CD4-positive, alpha-beta T cell treated with Interleukin-6 at 100 ng/mL for 8 hours (primary cell): ENCODE measurements at regions not wholly inside any gene's neighbourhood (a gene's known extent, or its start where the extent isn't known, plus 50 kb on each side); places are given as distances from the start of the nearest gene placed in this dataset.
"Not testable (repeated sequence)": the region's sequence is repeated elsewhere in the genome, so short reads cannot be mapped to it uniquely, and the experiment has no call there.

ENCODE experiments used
- DNase-seq: peaks from one replicate; pipeline ENCODE4 v3.0.0-alpha.2; 2020; ENCODE audit warnings: mixed read lengths, low spot score

DNA sequence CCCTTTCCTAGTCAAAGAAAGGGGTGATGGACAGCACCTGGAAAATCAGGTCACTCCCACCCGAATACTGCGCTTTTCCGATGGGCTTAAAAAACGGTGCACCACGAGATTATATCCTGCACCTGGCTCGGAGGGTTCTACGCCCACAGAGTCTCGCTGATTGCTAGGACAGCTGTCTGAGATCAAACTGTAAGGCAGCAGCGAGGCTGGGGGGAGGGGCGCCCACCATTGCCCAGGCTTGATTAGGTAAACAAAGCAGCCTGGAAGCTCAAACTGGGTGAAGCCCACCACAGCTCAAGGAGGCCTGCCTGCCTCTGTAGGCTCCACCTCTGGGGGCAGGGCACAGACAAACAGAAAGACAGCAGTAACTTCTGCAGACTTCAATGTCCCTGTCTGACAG lies 783.4 kb downstream of the NSUN3 start:
- not testable (repeated sequence) for DNase-seq

DNA sequence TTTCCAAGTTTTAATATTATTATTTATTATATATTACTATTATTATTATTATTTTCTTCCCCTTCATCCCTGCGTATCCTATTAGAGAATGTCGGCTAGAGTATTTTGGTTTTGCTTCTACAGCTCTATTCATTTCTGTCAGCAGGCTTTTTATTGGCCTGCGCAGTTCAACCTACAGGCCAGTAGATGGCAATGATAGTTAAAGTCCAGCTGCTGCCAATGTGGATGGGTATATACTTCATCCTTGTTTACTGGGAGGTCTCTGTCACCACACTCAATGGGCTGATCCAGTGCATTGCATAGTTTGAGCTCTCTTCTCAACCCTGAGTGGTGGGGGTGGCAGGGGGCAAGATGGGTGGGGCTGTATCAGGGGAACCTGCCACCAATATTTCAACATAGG lies 799.8 kb downstream of the NSUN3 start:
- DNase-seq = no peak

DNA sequence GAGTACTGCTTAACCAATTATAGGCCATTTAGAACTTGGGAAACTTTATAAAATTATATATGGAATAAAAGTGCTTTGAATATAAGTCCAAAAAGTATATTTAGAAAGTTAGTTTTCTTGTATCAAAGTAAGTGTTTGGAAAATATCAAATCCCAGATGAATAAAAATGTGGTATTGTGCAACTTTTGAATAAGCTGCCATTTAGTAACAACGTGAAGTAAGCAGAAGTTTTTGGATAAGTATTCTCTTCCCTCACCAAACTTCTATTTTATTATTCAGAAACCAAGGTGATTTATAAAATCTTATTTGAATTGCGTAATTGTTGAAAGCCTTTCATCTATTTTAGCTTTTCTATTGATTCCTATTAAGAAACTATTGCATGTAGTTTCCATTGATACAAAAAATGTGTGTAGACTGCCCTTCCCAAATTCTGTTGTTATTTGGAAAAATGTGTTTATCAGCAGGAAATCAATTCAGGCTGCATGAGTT lies 806.2 kb downstream of the NSUN3 start:
- DNase-seq = no peak

DNA sequence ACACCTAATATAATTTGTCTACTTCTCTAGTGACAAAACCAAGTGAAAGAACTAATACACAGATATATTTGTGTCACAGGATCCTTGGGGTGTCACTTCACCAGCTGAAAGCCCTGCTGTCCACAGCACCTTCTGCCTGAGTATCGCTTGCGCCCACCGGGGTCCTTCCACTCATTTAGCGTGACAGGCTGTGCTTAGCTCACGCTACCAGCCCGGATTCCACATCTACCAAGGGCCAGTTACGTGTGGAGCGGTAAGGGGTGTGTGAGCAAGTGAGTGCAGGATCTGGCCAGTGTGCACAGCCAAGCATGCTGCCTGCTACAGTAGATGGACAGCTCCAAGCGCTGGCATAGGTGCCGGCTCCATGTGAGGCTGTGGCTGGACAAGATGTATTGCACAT lies 810.9 kb downstream of the NSUN3 start:
- DNase-seq = no peak

DNA sequence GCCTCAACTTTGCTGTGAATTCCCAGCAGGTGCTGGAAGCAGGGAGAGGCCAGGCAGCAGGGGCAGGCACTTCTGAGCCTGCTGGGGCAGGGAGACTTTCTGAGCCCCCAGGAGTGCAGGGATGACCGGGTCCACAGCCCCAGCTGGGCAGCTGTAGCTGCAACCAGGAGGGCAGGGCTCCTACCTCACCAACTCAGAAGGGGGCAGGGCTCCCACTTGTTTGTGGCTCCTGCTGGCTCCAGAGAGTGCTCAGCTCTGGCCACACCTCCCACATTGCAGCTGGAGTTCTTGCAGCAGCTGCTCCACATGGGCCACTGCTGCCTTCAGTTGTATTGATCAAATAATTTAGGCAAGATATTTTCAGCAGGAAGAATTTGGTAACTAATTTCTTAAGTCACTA lies 812.3 kb downstream of the NSUN3 start:
- DNase-seq = no peak

DNA sequence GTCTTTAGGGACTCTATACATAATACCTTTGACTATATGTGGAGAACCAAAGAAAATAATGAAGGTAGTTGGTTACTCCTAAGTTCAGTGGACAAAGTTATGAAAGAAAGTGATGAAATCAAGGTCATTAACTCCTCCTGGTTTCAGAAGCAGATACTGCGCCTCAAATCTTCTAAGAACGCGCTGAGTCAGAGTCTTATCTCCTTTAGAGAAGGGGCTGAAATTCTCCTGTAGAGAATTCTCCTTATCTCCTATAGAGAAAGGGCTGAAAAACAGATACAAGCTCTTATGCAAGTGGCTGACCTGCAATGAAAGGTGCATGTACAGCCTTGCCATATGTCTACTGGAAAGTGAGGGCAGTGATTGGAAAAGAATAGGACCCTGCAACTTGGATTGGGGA lies 824.2 kb downstream of the NSUN3 start:
- DNase-seq = no peak

DNA sequence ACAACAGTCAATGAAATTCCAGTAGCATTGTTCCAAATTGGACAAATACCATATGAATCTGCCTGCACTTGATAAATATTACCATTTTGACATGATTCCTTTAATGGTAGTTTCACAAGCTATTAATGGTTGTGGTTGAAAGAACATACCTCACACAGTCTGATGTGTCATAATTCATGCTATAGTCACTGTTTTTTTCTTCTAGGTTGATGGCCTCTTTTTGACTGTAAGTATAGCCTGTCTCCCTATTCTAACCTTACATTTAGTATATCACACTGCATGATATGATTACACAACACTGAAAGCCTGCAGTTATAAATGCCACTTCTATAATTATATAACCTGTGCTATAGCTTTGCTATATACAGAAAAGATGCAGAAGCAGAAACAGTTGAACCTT lies 834.1 kb downstream of the NSUN3 start:
- DNase-seq = no peak

- no peak for DNase-seq
These were observed 841.4 kb downstream of the NSUN3 start for GRCh38 chr3:94904156-94904674.

GRCh38 chr3:94909726-94910125 lies 846.9 kb downstream of the NSUN3 start:
- DNase-seq = no peak

GRCh38 chr3:94912656-94913055 lies 849.8 kb downstream of the NSUN3 start:
- DNase-seq = no peak

GRCh38 chr3:94927175-94927574 lies 864.3 kb downstream of the NSUN3 start:
- no peak for DNase-seq

GRCh38 chr3:94928921-94929320 lies 866.1 kb downstream of the NSUN3 start:
- no peak for DNase-seq

GRCh38 chr3:94935738-94936580 lies 873.1 kb downstream of the NSUN3 start:
- DNase-seq = no peak

DNA sequence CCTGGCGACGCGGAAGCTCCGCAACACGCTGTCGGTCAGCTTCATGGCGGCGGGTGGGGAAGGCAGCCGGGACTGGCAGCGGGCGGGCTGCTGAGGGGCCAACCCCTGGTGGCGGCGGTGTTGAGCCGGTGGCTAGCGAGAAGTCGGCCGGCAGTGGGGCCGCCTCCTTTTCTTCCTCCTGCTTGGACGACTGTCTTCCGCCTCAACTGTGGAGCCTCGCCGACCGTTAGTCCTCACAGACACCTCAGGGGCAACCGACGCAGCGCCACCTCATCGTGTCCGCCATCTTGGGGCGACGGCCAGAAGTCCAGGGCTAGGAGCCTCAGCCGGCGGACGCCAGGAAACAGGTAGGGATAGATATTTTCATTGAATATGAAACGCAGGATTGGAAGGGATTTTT lies 875.1 kb downstream of the NSUN3 start:
- DNase-seq = no peak

- DNase-seq = no peak
These were observed 883.8 kb downstream of the NSUN3 start for GRCh38 chr3:94946683-94947082.

DNA sequence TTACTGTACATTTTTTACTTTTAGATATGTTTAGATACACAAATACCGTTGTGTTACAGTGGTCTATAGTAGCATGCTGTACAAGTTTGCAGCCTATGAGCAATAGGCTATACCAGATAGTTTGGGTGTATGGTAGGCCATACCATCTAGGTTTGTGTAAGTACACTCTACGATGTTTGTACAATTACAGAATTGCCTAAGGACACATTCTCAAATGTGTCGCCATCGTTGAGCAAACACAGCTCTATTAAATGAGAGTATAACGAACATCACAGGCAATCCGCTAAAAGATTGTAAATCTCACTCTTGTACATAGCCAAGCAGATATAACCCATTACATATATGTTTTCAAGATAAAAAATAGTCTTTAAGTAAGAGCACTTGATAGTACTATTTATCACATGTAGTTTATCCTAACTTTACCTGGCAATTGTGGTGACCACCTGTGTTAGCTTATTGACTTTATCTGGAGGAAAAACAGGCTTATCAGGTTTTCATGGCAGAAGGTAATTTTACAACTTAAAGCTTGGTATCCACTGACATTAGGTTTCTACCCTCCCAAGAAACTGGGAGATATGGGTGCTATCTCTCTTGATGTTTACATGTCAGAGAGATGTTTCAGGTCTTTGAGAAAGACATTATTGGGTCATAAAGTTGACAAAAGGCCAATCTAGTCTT lies 898.7 kb downstream of the NSUN3 start:
- no peak for DNase-seq

GRCh38 chr3:94965867-94966475 lies 903.1 kb downstream of the NSUN3 start:
- DNase-seq = no peak

DNA sequence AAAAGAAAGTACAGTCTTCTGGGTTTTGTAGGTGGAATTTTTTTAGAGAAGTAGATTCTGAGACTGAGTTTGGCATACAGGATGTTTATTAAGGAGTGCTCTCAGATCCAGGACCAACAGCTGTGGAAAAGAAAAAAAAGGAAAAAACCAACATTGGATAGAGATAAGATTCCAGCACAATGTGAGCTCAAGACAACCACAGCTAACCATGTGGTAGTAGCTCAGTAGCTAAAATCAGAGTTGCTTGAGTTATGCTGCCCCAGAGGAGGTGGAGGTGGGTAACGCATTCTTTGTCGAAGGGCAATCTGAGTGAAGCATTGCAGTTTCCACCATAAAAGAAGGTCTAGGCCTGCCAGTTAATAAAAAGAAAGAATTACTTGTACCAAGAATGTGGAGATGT lies 904.3 kb downstream of the NSUN3 start:
- no peak for DNase-seq

GRCh38 chr3:94968519-94968918 lies 905.7 kb downstream of the NSUN3 start:
- no peak for DNase-seq

DNA sequence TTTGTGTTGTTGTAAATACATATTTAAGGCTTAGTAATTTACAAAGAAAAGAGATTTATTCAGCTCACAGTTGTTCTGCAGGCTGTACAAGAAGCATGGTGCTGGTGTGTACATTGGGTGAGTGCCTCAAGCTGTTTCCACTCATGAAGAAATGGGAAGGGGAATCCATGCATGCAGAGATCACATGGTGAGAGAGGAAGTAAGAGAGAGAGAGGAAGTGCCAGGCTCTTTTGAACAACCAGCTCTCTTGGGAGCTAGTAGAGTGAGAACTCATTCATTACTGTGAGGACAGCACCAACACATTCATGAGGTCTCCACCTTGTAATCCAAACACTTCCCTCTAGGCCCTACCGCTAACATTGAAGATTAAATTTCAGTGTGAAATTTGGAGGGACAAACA lies 909.2 kb downstream of the NSUN3 start:
- no peak for DNase-seq

DNA sequence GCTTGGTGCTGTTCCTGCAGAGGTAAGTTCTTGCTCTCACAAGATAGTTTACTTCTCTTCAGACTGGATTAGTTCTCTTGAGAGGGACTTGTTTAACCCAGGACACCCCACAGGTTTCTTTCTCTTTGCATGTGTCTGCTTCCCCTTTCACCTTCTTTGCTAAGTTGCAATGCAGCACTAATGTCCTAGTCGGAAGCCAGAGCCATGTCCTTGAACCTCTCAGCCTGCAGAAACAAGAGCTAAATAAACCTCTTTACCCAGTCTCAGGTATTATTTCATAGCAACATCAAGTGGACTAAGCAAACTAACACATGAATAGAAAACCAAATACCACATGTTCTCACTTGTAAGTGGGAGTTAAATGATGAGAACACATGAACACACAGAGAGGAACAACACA lies 915.2 kb downstream of the NSUN3 start:
- no peak for DNase-seq

DNA sequence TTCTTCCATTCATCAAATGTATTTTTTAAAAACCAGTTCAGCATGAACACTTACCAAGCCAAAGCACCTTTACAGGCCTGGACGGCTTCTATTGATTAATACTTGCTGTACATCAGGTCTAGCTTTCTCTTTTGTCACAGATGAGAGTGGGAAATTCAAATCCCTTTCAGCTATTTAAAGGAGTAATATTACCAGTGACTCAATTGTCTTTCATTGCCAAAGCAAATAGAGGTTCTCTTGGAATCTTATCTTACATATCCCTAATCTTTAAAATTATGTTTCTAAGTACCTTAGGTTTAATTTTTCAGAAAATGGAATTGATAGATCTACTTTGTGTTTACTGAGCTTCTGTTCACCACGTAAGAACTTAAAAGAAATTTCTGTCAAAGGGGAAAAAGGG lies 922.9 kb downstream of the NSUN3 start:
- no peak for DNase-seq
